ENCODE measurements at regions not wholly inside any gene's neighbourhood (a gene's known extent, or its start where the extent isn't known, plus 50 kb on each side); places are given as distances from the start of the nearest gene placed in this dataset.
A peak's percentile ranks its signal among the peaks of the same experiment; 100 is the strongest.
"Not testable (repeated sequence)": the region's sequence is repeated elsewhere in the genome, so short reads cannot be mapped to it uniquely, and the experiment has no call there.

- DNase-seq: no peak
Observed at GRCh38 chr20:12211361-12211760, 293.7 kb downstream of the BTBD3 start.

- DNase-seq: peak; percentile 6
Observed at GRCh38 chr20:12217382-12217781, 299.7 kb downstream of the BTBD3 start.

- DNase-seq: no peak
Observed at GRCh38 chr20:12219798-12220197, 302.1 kb downstream of the BTBD3 start.

GRCh38 chr20:12223057-12223456 is 305.4 kb downstream of the BTBD3 start:
- no peak for DNase-seq

- no peak for DNase-seq
Observed at GRCh38 chr20:12225898-12226297, 308.2 kb downstream of the BTBD3 start.

GRCh38 chr20:12229891-12230290 is 312.2 kb downstream of the BTBD3 start:
- DNase-seq: no peak

- peak; percentile 76 for DNase-seq
Observed at GRCh38 chr20:12237772-12238171, 320.1 kb downstream of the BTBD3 start.

- DNase-seq: no peak
Observed at GRCh38 chr20:12241065-12241464, 323.4 kb downstream of the BTBD3 start.

GRCh38 chr20:12243327-12243726 is 325.6 kb downstream of the BTBD3 start:
- DNase-seq: no peak

- no peak for DNase-seq
Observed at GRCh38 chr20:12248481-12248880, 330.8 kb downstream of the BTBD3 start.

- DNase-seq: not testable (repeated sequence)
Observed at GRCh38 chr20:12250661-12251060, 333.0 kb downstream of the BTBD3 start.

- peak; percentile 52 for DNase-seq
Observed at GRCh38 chr20:12252793-12253192, 335.1 kb downstream of the BTBD3 start.

GRCh38 chr20:12255461-12255970 is 337.8 kb downstream of the BTBD3 start:
- DNase-seq: no peak

- peak; percentile 22 for DNase-seq
Observed at GRCh38 chr20:12256806-12257205, 339.1 kb downstream of the BTBD3 start.

GRCh38 chr20:12262747-12263146 is 345.1 kb downstream of the BTBD3 start:
- no peak for DNase-seq

GRCh38 chr20:12264711-12265110 is 347.0 kb downstream of the BTBD3 start:
- no peak for DNase-seq

GRCh38 chr20:12265662-12266061 is 348.0 kb downstream of the BTBD3 start:
- no peak for DNase-seq

GRCh38 chr20:12269579-12269978 is 351.9 kb downstream of the BTBD3 start:
- no peak for DNase-seq

- DNase-seq: no peak
Observed at GRCh38 chr20:12270863-12271262, 353.2 kb downstream of the BTBD3 start.

- DNase-seq: no peak
Observed at GRCh38 chr20:12276011-12276673, 358.4 kb downstream of the BTBD3 start.

GRCh38 chr20:12287575-12287974 is 369.9 kb downstream of the BTBD3 start:
- no peak for DNase-seq

GRCh38 chr20:12289465-12289864 is 371.8 kb downstream of the BTBD3 start:
- DNase-seq: no peak

- DNase-seq: no peak
Observed at GRCh38 chr20:12291386-12291785, 373.7 kb downstream of the BTBD3 start.

GRCh38 chr20:12293900-12294299 is 376.2 kb downstream of the BTBD3 start:
- DNase-seq: no peak

- DNase-seq: no peak
Observed at GRCh38 chr20:12294678-12295077, 377.0 kb downstream of the BTBD3 start.
